ENCODE measurements at regions not wholly inside any gene's neighbourhood (a gene's known extent, or its start where the extent isn't known, plus 50 kb on each side); places are given as distances from the start of the nearest gene placed in this dataset.
"Not testable (repeated sequence)": the region's sequence is repeated elsewhere in the genome, so short reads cannot be mapped to it uniquely, and the experiment has no call there.

- peak; percentile 7 for DNase-seq (ENCODE audit: low read depth)
- no peak for TF ChIP-seq CTCF (conservative IDR thresholded peaks at IDR 0.05; ENCODE audit: low read length)
- H3K4me3 ChIP-seq (ENCODE audit: low read length): no peak overlapping the region
Measured at GRCh38 chrX:68953331-68953730, 124.5 kb downstream of the EFNB1 start.

GRCh38 chrX:68951942-68952619 lies 123.3 kb downstream of the EFNB1 start:
- H3K4me3 ChIP-seq (ENCODE audit: low read length); DNase-seq (ENCODE audit: low read depth): not testable (repeated sequence)

GRCh38 chrX:68950937-68951336 lies 122.1 kb downstream of the EFNB1 start:
- H3K4me3 ChIP-seq (ENCODE audit: low read length): no peak overlapping the region
- TF ChIP-seq CTCF (conservative IDR thresholded peaks at IDR 0.05; ENCODE audit: low read length): no peak
- no peak for DNase-seq (ENCODE audit: low read depth)

GRCh38 chrX:68947882-68948605 lies 119.2 kb downstream of the EFNB1 start:
- DNase-seq (ENCODE audit: low read depth): peak; percentile 33
- H3K4me3 ChIP-seq (ENCODE audit: low read length): no peak overlapping the region
- TF ChIP-seq CTCF (conservative IDR thresholded peaks at IDR 0.05; ENCODE audit: low read length): 0 out of 2 replicates have a peak, but pooled peaks have one; percentile 8

GRCh38 chrX:68945603-68946228 lies 116.9 kb downstream of the EFNB1 start:
- no peak overlapping the region for H3K4me3 ChIP-seq (ENCODE audit: low read length)
- DNase-seq (ENCODE audit: low read depth): peak; percentile 52
- TF ChIP-seq CTCF (conservative IDR thresholded peaks at IDR 0.05; ENCODE audit: low read length): peak; percentile 37

GRCh38 chrX:68945081-68945602 lies 116.3 kb downstream of the EFNB1 start:
- TF ChIP-seq CTCF (conservative IDR thresholded peaks at IDR 0.05; ENCODE audit: low read length): no peak
- DNase-seq (ENCODE audit: low read depth): no peak
- H3K4me3 ChIP-seq (ENCODE audit: low read length): no peak overlapping the region

GRCh38 chrX:68944211-68944610 lies 115.4 kb downstream of the EFNB1 start:
- no peak for DNase-seq (ENCODE audit: low read depth)
- H3K4me3 ChIP-seq (ENCODE audit: low read length): no peak overlapping the region
- TF ChIP-seq CTCF (conservative IDR thresholded peaks at IDR 0.05; ENCODE audit: low read length): no peak
